Right lobe of liver (tissue), 6 donors: ENCODE measurements at regions not wholly inside any gene's neighbourhood (a gene's known extent, or its start where the extent isn't known, plus 50 kb on each side); places are given as distances from the start of the nearest gene placed in this dataset.

Experiments
- ATAC-seq, 4 donors: fragments of 200-7000 bp; cut with Tn5 transposase; one replicate each; pipeline ENCODE4 v1.9.1; 2020; ENCODE audit warnings: mild to moderate bottlenecking in 4 of 4, moderate library complexity in 4 of 4
- DNase-seq, 3 donors: peaks; one replicate each; pipeline ENCODE4 v3.0.0-alpha.2; 2020
- H3K27ac ChIP-seq, 3 donors: fragments of 200-600 bp; one replicate each; pipeline ENCODE4 v1.8.0; 2022
- H3K27me3 ChIP-seq, 2 donors: fragments of 200-600 bp; one replicate each; pipeline ENCODE4 v1.8.0; 2022
- H3K36me3 ChIP-seq, 4 donors: fragments of 200-600 bp; sonication (generic) in 1 of 4; one replicate each; pipeline versions ENCODE4 v1.5.1 to v1.8.0; 2017 to 2022; ENCODE audit warnings: control low read depth in 1 of 4
- H3K4me1 ChIP-seq, 4 donors: fragments of 200-600 bp; sonication (generic) in 1 of 4; one replicate each; pipeline versions ENCODE4 v1.5.1 to v1.8.0; 2017 to 2022; ENCODE audit warnings: control low read depth in 1 of 4
- H3K4me3 ChIP-seq, 3 donors: fragments of 200-600 bp; one replicate each; pipeline ENCODE4 v1.8.0; 2022
- H3K9me3 ChIP-seq, 4 donors: fragments of 200-600 bp; sonication (generic) in 1 of 4; one replicate each; pipeline versions ENCODE4 v1.5.1 to v1.8.0; 2017 to 2022; ENCODE audit warnings: control low read depth in 1 of 4
- POLR2A ChIP-seq: fragments of 450-650 bp; IDR thresholded peaks from one replicate; pipeline ENCODE4 v1.6.1; 2017; ENCODE audit warnings: antibody characterized with exemption, mild to moderate bottlenecking
- WGBS: methylation state at CpG from one replicate; pipeline ENCODE4 v1.1.6; 2018; ENCODE audit warnings: low coverage, low lambda C conversion rate; ENCODE audit not compliant: insufficient coverage; ENCODE audit errors: missing lambda C conversion rate; 5-methylcytosine and 5-hydroxymethylcytosine counted together
- intact Hi-C, 2 donors: fragments of 100-400 bp; cut with DNase I; formaldehyde crosslinking; loops; one replicate each; pipeline versions ENCODE4 v1.11.2 to v1.14.1; 2022
- TF ChIP-seq, protein P1 (sequence below), 4 donors: fragments of 200-600 bp in 3 of 4; fragments of 450-650 bp in 1 of 4; IDR thresholded peaks; one replicate each; pipeline versions ENCODE4 v1.5.1 to v1.8.0; 2016 to 2022; ENCODE audit warnings: antibody characterized with exemption in 4 of 4, mild to moderate bottlenecking in 2 of 4
- donor health status: DM: no; HTN: yes; CAD: no.
- donor health status: DM: no; HTN: no; CAD: no.
- donor health status: DM: no; HTN: no; CAD: no.
- donor health status: DM: no; HTN: yes; CAD: no.
- donor health status: DM: no; HTN: yes; CAD: no.

DNA sequence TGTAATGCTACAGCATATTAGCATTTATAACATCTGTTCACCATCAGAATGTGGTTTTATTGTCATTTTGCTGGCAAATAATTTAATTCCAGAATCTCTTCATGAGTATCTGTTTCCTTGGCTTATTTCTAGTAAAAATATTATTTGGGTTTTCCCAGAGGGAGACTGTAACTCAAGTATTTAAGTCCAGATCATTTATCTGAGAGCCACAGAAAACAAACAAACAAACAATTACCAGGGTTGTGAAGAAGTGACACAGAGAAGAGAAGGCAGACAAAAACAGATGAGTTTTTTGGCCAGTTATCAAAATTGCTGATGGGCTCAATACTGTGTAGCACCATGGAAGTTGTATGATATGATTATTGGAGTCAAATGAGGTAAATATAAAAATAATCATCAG, 515.1 kb downstream of the TECRL start:
- no peak for TF ChIP-seq POLR2A
- TF ChIP-seq, protein P1, sequence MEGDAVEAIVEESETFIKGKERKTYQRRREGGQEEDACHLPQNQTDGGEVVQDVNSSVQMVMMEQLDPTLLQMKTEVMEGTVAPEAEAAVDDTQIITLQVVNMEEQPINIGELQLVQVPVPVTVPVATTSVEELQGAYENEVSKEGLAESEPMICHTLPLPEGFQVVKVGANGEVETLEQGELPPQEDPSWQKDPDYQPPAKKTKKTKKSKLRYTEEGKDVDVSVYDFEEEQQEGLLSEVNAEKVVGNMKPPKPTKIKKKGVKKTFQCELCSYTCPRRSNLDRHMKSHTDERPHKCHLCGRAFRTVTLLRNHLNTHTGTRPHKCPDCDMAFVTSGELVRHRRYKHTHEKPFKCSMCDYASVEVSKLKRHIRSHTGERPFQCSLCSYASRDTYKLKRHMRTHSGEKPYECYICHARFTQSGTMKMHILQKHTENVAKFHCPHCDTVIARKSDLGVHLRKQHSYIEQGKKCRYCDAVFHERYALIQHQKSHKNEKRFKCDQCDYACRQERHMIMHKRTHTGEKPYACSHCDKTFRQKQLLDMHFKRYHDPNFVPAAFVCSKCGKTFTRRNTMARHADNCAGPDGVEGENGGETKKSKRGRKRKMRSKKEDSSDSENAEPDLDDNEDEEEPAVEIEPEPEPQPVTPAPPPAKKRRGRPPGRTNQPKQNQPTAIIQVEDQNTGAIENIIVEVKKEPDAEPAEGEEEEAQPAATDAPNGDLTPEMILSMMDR (IDR thresholded peaks at IDR 0.05), result no peak
- no peak overlapping the region for H3K27ac ChIP-seq
- intact Hi-C loops, result no loop called here
- H3K9me3 ChIP-seq, result no peaks in the 10 kb centered on the region
- no peak for ATAC-seq
- H3K4me3 ChIP-seq, result no peak overlapping the region
- H3K4me1 ChIP-seq, result no peaks in the 10 kb centered on the region
- no peak for DNase-seq
- H3K27me3 ChIP-seq, result no peaks in the 10 kb centered on the region
- no peaks in the 10 kb centered on the region for H3K36me3 ChIP-seq

DNA sequence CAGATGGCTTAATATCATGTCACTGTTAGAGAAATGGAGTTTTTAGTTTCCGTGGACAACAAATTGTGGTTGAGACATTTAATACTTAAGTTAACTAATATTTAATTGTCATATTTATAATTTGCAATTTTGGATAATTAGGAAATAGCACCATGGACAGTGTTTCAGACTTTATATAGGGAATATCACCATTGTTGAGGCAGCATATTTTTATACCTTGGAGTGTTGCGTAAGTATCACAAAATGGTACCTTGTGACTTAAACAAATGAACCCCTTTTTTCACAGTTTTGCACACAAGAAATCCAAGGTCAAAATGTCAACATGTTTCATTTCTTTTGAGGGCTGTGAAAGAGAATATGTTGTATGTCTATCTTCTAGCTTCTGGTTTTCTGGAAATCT, 539.9 kb downstream of the TECRL start:
- ATAC-seq, result no peak
- DNase-seq, result no peak
- Histone ChIP-seq H3K4me1 (no peaks in the 10 kb centered on the region), H3K9me3 (no peaks in the 10 kb centered on the region), H3K27me3 (no peaks in the 10 kb centered on the region), H3K27ac (no peak overlapping the region), H3K36me3 (no peaks in the 10 kb centered on the region), H3K4me3 (no peak overlapping the region)
- intact Hi-C loops, result no loop called here
- TF ChIP-seq, protein P1 (IDR thresholded peaks at IDR 0.05), result no peak
- no peak for TF ChIP-seq POLR2A
- 78% methylated on average over 2 of the region's 2 CpGs for WGBS

DNA sequence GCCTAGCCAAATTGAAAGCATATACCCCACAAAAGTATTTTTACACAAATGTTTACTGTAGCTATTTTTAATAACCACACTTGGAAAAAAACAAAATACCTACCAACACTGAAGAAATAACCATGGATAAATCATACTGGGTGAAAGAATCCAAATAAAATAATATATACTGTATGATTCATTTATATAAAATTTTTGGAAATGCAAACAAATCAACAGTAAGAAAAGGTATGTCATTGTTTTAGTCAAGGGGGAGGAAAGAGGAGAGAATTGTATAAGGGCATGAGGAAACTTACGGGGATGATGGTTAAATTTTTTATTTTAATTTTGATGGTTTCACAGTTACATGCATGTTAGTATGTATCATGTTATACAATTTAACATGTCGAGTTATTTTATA, 557.8 kb downstream of the TECRL start:
- Histone ChIP-seq H3K4me3 (no peak overlapping the region), H3K9me3 (no peaks in the 10 kb centered on the region), H3K27ac (no peak overlapping the region), H3K27me3 (no peaks in the 10 kb centered on the region), H3K36me3 (no peaks in the 10 kb centered on the region), H3K4me1 (no peaks in the 10 kb centered on the region)
- 76% methylated on average over 2 of the region's 2 CpGs for WGBS
- DNase-seq, result no peak
- no peak for TF ChIP-seq POLR2A
- TF ChIP-seq, protein P1 (IDR thresholded peaks at IDR 0.05), result no peak
- intact Hi-C loops, result no loop called here
- no peak for ATAC-seq

DNA sequence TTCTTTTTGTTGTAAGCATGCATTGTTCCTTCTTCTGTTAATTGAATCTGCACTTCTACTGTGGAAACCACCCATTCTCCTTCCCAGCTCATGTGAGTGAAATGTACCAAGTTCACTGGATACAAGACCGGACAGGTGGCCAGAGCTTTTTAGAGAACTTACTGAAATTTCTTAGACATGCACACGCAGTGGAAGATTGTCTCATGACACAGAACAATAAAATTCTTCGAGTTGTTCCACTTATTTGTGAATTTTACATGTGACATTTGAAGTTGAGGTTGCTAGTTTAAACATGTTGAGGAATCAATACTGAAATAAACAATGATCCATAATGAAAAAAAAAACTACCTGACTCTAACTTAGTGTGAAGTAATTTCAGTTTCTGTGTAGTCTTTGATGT, 568.0 kb downstream of the TECRL start:
- Histone ChIP-seq H3K27me3 (no peaks in the 10 kb centered on the region), H3K9me3 (no peaks in the 10 kb centered on the region), H3K4me3 (no peak overlapping the region), H3K27ac (no peak overlapping the region), H3K4me1 (no peaks in the 10 kb centered on the region), H3K36me3 (no peaks in the 10 kb centered on the region)
- no peak for ATAC-seq
- no peak for TF ChIP-seq POLR2A
- TF ChIP-seq, protein P1 (IDR thresholded peaks at IDR 0.05), result no peak
- intact Hi-C loops, result no loop called here
- 42% methylated on average over 3 of the region's 3 CpGs for WGBS
- DNase-seq, result no peak

DNA sequence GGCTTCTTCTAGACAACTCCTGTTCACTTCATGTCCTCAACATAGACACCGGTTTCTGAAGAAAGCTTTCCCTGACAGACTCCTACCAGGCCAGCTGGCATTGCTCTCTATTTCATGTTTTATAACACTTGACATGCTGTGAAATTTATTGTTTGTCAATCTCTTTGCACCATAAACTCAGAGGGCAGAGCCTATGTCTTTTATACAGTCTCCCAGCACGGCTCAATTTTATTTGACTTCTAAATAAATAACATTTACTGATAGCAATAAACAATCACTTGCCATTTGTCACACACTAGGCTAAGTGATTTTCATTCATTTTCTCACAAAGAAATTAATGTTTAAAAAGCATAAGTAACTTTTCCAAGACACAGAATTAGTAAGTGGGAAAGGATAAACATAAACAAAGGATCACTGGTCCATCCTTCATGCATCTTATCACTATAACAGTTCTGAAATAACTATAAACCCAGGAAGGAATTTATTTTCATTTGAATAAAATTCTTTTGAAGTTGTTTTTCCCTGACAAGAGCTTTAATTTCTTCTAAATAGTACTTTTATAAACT, 577.6 kb downstream of the TECRL start:
- TF ChIP-seq POLR2A, result no peak
- TF ChIP-seq, protein P1 (IDR thresholded peaks at IDR 0.05), result no peak

More for the DNA sequence above, 577.6 kb downstream of the TECRL start:
- H3K9me3 ChIP-seq, result no peaks in the 10 kb centered on the region
- H3K27ac ChIP-seq, result no peak overlapping the region
- intact Hi-C loops, result no loop called here
- no peaks in the 10 kb centered on the region for H3K36me3 ChIP-seq
- no peaks in the 10 kb centered on the region for H3K4me1 ChIP-seq
- no peaks in the 10 kb centered on the region for H3K27me3 ChIP-seq
- H3K4me3 ChIP-seq, result no peak overlapping the region
- DNase-seq, result no peak
- ATAC-seq, result no peak
- WGBS, result 65% methylated on average over 2 of the region's 2 CpGs
